AG04449 (cell line): ENCODE measurements at regions not wholly inside any gene's neighbourhood (a gene's known extent, or its start where the extent isn't known, plus 50 kb on each side); places are given as distances from the start of the nearest gene placed in this dataset.
"Not testable (repeated sequence)": the region's sequence is repeated elsewhere in the genome, so short reads cannot be mapped to it uniquely, and the experiment has no call there.

Experiments used
- CTCF ChIA-PET: fragments of 350-600 bp; formaldehyde crosslinking; extraction: SDS; loops from one replicate; lab custom pipeline; 2021; ENCODE audit warnings: antibody characterized with exemption; lab: Yijun Ruan, JAX
- POLR2A ChIA-PET: fragments of 400-600, 350-600 bp; formaldehyde crosslinking; extraction: SDS; loops from one replicate; lab custom pipeline; 2020; ENCODE audit warnings: antibody characterized with exemption, inconsistent platforms; lab: Yijun Ruan, JAX
- DNase-seq: peaks from one replicate; pipeline ENCODE4 v3.0.0-alpha.2; 2010; ENCODE audit warnings: low read depth, low spot score
- H3K4me3 ChIP-seq: 2 replicates; pipeline ENCODE4 v1.5.1; 2011; ENCODE audit warnings: low read depth, mild to moderate bottlenecking, control low read depth, low read length
- TF ChIP-seq, protein P1 (sequence below): IDR thresholded peaks from one replicate; pipeline ENCODE4 v1.5.1; 2011; ENCODE audit warnings: mild to moderate bottlenecking, moderate library complexity, low read length, control low read depth, inconsistent platforms; ENCODE audit not compliant: insufficient read depth; ENCODE audit errors: missing control alignments

DNA sequence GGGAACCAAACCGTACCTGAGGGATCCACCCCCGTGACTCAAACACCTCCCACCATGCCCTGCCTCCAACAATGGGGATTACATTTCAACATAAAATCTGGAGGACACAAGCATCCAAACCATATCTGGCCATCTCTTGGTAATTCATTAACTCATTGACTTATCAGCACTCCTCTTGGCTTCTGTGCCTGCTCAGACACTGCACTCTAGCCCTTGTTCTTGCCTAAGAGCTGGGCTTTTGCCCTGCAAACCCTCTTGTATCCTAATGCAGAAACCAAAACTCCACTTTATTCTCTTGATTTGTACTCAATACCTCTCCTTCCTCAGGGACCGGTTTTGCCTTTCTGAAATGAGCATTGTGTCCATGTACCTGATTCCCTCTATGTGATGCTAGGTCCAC is 330.2 kb upstream of the FZD8 start:
- TF ChIP-seq, protein P1, sequence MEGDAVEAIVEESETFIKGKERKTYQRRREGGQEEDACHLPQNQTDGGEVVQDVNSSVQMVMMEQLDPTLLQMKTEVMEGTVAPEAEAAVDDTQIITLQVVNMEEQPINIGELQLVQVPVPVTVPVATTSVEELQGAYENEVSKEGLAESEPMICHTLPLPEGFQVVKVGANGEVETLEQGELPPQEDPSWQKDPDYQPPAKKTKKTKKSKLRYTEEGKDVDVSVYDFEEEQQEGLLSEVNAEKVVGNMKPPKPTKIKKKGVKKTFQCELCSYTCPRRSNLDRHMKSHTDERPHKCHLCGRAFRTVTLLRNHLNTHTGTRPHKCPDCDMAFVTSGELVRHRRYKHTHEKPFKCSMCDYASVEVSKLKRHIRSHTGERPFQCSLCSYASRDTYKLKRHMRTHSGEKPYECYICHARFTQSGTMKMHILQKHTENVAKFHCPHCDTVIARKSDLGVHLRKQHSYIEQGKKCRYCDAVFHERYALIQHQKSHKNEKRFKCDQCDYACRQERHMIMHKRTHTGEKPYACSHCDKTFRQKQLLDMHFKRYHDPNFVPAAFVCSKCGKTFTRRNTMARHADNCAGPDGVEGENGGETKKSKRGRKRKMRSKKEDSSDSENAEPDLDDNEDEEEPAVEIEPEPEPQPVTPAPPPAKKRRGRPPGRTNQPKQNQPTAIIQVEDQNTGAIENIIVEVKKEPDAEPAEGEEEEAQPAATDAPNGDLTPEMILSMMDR, result no peak
- ChIA-PET CTCF (no interaction called here), POLR2A (no interaction called here)
- H3K4me3 ChIP-seq, result no peak overlapping the region
- DNase-seq, result no peak

DNA sequence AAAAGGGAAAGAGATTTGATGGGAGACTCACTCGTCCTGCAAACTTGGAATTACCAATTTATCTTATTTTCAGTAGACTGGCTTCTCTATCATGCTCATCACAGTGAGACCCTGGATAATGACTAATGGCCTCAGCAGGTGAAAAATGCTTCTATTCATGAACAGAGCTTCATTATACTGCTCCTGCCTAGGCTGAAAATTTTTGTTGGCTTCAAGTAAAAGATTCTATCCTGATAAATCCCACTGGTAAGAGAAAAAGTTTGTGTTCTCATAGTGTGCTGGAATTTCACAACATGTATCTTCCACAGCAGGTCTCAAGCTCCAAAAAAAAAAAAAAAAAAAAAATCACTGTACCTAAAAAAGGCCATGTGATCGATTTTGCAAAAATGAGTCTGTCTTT is 329.3 kb upstream of the FZD8 start:
- no peak overlapping the region for H3K4me3 ChIP-seq
- no peak for DNase-seq
- ChIA-PET CTCF (no interaction called here), POLR2A (no interaction called here)
- TF ChIP-seq, protein P1, result no peak

DNA sequence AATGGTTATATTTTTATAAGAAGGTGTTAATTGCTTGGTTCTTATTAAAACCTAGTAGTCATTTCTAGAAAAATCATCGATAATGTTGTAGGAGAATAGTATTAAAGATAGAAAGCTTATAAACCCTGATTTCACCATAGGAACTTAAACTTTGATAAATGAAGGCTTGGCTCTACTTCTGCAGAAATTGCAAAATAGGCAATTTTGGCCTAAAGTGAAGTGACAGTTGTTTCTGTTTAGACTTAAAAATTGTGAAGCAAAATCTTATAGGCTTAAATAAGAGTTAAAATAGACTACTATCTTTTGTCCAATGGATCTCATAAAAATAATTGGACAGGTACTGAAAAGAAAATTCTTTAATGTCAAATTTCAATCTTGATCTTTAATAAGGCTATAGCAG is 321.6 kb upstream of the FZD8 start:
- DNase-seq, result no peak
- ChIA-PET CTCF (no interaction called here), POLR2A (no interaction called here)
- H3K4me3 ChIP-seq, result no peak overlapping the region
- TF ChIP-seq, protein P1, result no peak

DNA sequence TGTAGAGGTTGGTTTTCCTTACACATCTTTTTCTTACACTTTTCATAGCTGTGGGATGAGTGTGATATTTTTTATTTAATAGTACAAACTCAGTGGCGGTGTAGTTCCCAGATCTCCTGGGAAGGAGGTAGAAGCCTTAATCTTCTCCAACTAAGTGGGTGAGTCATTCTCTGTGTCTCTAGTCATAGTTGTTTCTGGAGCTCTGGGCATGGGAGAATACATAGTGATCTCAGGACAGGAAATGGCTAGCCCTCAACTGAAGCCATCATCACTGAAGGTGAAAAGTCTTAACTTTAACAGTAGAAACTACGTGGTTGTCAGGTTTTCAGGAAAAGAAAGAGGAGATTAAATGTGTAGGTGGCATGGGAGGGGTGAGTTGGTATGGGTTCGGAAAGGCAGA is 319.4 kb upstream of the FZD8 start:
- peak; percentile 7 for DNase-seq
- CTCF ChIA-PET, result no interaction called here
- H3K4me3 ChIP-seq, result no peak overlapping the region
- POLR2A ChIA-PET, result no interaction called here
- TF ChIP-seq, protein P1, result no peak

DNA sequence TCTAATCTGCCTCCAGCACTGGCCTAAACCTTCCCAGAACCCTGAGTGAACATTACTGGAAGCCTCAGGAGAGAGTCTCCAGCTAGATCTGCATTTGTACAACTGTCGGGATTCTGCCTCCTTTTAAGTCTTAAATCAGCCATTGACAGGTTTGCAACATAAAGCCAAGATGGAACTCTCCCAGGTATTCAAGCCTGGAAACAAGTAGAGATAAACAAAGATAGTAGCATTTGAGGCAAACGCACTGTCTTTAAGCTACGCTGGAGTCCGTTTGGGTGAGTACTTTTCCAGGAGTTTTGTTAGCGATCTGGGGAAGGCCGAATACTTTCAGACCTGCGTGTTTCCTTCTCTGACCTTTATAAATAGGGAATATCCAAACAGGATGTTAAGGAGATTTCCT is 317.2 kb upstream of the FZD8 start:
- TF ChIP-seq, protein P1, result no peak
- no peak overlapping the region for H3K4me3 ChIP-seq
- POLR2A ChIA-PET, result no interaction called here
- no peak for DNase-seq
- CTCF ChIA-PET, result interaction anchor here (1.3 to 1.4 kb wide), 2 partner anchors 15 to 679 kb away, joined by 3 read pairs; no protein-coding TSS in a partner anchor

DNA sequence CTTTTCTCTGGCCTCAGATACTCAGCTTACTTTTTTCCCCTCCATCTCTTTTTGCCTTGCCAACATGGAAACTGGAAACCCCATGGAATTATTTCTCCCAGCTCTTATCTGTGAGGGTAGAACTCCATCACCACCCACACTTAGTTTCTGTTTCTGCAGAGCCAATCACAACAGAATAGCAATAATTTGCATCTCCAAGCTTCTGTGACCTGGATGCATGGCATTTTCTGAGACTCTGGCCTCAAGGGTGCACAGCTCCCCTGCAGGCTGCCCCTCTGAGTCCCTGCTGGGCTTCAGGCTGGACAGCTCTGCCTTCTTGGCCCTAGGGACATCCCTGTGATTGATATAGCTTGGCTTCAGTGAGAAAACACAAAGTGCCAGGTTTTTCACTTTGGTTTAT is 316.5 kb upstream of the FZD8 start:
- CTCF ChIA-PET, result interaction anchor here (1.3 to 1.4 kb wide), 2 partner anchors 15 to 680 kb away, joined by 3 read pairs; no protein-coding TSS in a partner anchor
- DNase-seq, POLR2A ChIA-PET, H3K4me3 ChIP-seq: not testable (repeated sequence)

DNA sequence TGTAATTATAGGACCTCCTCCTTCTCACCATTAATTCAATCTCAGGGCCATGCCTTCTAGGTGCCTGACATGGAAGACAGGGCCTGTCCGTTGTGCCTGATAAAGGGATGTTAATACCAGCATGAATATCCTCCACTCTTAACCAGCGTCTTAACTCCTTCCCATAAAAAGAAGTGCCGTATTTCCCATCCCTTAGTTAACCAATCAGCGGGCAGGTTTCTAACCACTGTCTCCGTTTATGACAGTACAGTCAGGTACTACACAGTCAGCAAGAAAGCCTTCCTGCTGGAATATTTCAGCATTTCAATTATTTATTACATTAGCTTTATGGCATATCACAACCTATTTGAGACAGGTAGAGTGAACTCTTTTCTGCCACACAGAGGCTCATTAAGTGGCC is 308.6 kb upstream of the FZD8 start:
- TF ChIP-seq, protein P1, result no peak
- ChIA-PET CTCF (no interaction called here), POLR2A (no interaction called here)
- no peak overlapping the region for H3K4me3 ChIP-seq
- DNase-seq, result no peak
